ENCODE measurements at regions not wholly inside any gene's neighbourhood (a gene's known extent, or its start where the extent isn't known, plus 50 kb on each side); places are given as distances from the start of the nearest gene placed in this dataset.

- Histone ChIP-seq H3K27me3 (ENCODE audit: control insufficient read depth in 1 of 2, insufficient read depth in 2 of 2, low read length in 1 of 2) (no peaks in the 10 kb centered on the region), H3K4me3 (ENCODE audit: low read length in 2 of 2) (no peak overlapping the region), H3K36me3 (ENCODE audit: control insufficient read depth in 1 of 2, insufficient read depth in 2 of 2, low read length in 1 of 2) (no peaks in the 10 kb centered on the region), H3K4me1 (ENCODE audit: control insufficient read depth in 1 of 2, insufficient read depth in 2 of 2, low read length in 2 of 2) (no peaks in the 10 kb centered on the region), H3K27ac (ENCODE audit: low read depth in 1 of 2, low read length in 2 of 2) (no peak overlapping the region), H3K9me3 (ENCODE audit: control insufficient read depth, low read length) (no peaks in the 10 kb centered on the region)
- DNase-seq: no peak
- intact Hi-C loops (cut with DNase I): no loop called here
- WGBS, 2 donors: 95 to 96% methylated on average over 5 of the region's 5 CpGs
- no peak for ATAC-seq (ENCODE audit: low FRiP score)
These were observed 176.1 kb downstream of the DAD1 start for GRCh38 chr14:22412926-22413411.

- intact Hi-C loops (cut with DNase I): no loop called here
- no peaks in the 10 kb centered on the region for H3K27me3 ChIP-seq (ENCODE audit: control insufficient read depth in 1 of 2, insufficient read depth in 2 of 2, low read length in 1 of 2)
- no peaks in the 10 kb centered on the region for H3K36me3 ChIP-seq (ENCODE audit: control insufficient read depth in 1 of 2, insufficient read depth in 2 of 2, low read length in 1 of 2)
- no peaks in the 10 kb centered on the region for H3K4me1 ChIP-seq (ENCODE audit: control insufficient read depth in 1 of 2, insufficient read depth in 2 of 2, low read length in 2 of 2)
- H3K27ac ChIP-seq (ENCODE audit: low read depth in 1 of 2, low read length in 2 of 2): no peak overlapping the region
- 96 to 97% methylated on average over 5 of the region's 5 CpGs for WGBS, 2 donors
- H3K4me3 ChIP-seq (ENCODE audit: low read length in 2 of 2): no peak overlapping the region
- no peaks in the 10 kb centered on the region for H3K9me3 ChIP-seq (ENCODE audit: control insufficient read depth, low read length)
- ATAC-seq (ENCODE audit: low FRiP score) (no peak), DNase-seq (no peak)
These were observed 177.5 kb downstream of the DAD1 start for GRCh38 chr14:22411398-22412055.

GRCh38 chr14:22410497-22410896 is 178.5 kb downstream of the DAD1 start:
- no peaks in the 10 kb centered on the region for H3K9me3 ChIP-seq (ENCODE audit: control insufficient read depth, low read length)
- H3K4me1 ChIP-seq (ENCODE audit: control insufficient read depth in 1 of 2, insufficient read depth in 2 of 2, low read length in 2 of 2): no peaks in the 10 kb centered on the region
- intact Hi-C loops (cut with DNase I): no loop called here
- H3K27ac ChIP-seq (ENCODE audit: low read depth in 1 of 2, low read length in 2 of 2): no peak overlapping the region
- H3K4me3 ChIP-seq (ENCODE audit: low read length in 2 of 2): no peak overlapping the region
- H3K36me3 ChIP-seq (ENCODE audit: control insufficient read depth in 1 of 2, insufficient read depth in 2 of 2, low read length in 1 of 2): no peaks in the 10 kb centered on the region
- ATAC-seq (ENCODE audit: low FRiP score) (no peak), DNase-seq (no peak)
- no peaks in the 10 kb centered on the region for H3K27me3 ChIP-seq (ENCODE audit: control insufficient read depth in 1 of 2, insufficient read depth in 2 of 2, low read length in 1 of 2)

- no peak overlapping the region for H3K27ac ChIP-seq (ENCODE audit: low read depth in 1 of 2, low read length in 2 of 2)
- no peak for ATAC-seq (ENCODE audit: low FRiP score)
- no peaks in the 10 kb centered on the region for H3K36me3 ChIP-seq (ENCODE audit: control insufficient read depth in 1 of 2, insufficient read depth in 2 of 2, low read length in 1 of 2)
- whole genome bisulfite sequencing, 2 donors: 67 to 77% methylated on average over 3 of the region's 3 CpGs
- DNase-seq: no peak
- H3K9me3 ChIP-seq (ENCODE audit: control insufficient read depth, low read length): no peaks in the 10 kb centered on the region
- intact Hi-C loops (cut with DNase I): no loop called here
- peaks cover 0 to 2% of the 10 kb centered on the region in 2 donors for H3K27me3 ChIP-seq (ENCODE audit: control insufficient read depth in 1 of 2, insufficient read depth in 2 of 2, low read length in 1 of 2)
- H3K4me1 ChIP-seq (ENCODE audit: control insufficient read depth in 1 of 2, insufficient read depth in 2 of 2, low read length in 2 of 2): no peaks in the 10 kb centered on the region
- H3K4me3 ChIP-seq (ENCODE audit: low read length in 2 of 2): no peak overlapping the region
These were observed 180.0 kb downstream of the DAD1 start for GRCh38 chr14:22409006-22409405.

- Histone ChIP-seq H3K36me3 (ENCODE audit: control insufficient read depth in 1 of 2, insufficient read depth in 2 of 2, low read length in 1 of 2) (no peaks in the 10 kb centered on the region), H3K4me1 (ENCODE audit: control insufficient read depth in 1 of 2, insufficient read depth in 2 of 2, low read length in 2 of 2) (no peaks in the 10 kb centered on the region), H3K9me3 (ENCODE audit: control insufficient read depth, low read length) (no peaks in the 10 kb centered on the region), H3K27me3 (ENCODE audit: control insufficient read depth in 1 of 2, insufficient read depth in 2 of 2, low read length in 1 of 2) (peaks cover 0 to 2% of the 10 kb centered on the region in 2 donors), H3K27ac (ENCODE audit: low read depth in 1 of 2, low read length in 2 of 2) (no peak overlapping the region), H3K4me3 (ENCODE audit: low read length in 2 of 2) (no peak overlapping the region)
- WGBS, 2 donors: 97 to 98% methylated on average over 2 of the region's 2 CpGs
- intact Hi-C loops (cut with DNase I): no loop called here
- DNase-seq: no peak
- no peak for ATAC-seq (ENCODE audit: low FRiP score)
These were observed 180.5 kb downstream of the DAD1 start for GRCh38 chr14:22408547-22408946.

GRCh38 chr14:22407033-22407432 is 182.0 kb downstream of the DAD1 start:
- Histone ChIP-seq H3K36me3 (ENCODE audit: control insufficient read depth in 1 of 2, insufficient read depth in 2 of 2, low read length in 1 of 2) (no peaks in the 10 kb centered on the region), H3K27me3 (ENCODE audit: control insufficient read depth in 1 of 2, insufficient read depth in 2 of 2, low read length in 1 of 2) (peaks cover 0 to 2% of the 10 kb centered on the region in 2 donors), H3K9me3 (ENCODE audit: control insufficient read depth, low read length) (no peaks in the 10 kb centered on the region), H3K4me3 (ENCODE audit: low read length in 2 of 2) (no peak overlapping the region), H3K27ac (ENCODE audit: low read depth in 1 of 2, low read length in 2 of 2) (no peak overlapping the region), H3K4me1 (ENCODE audit: control insufficient read depth in 1 of 2, insufficient read depth in 2 of 2, low read length in 2 of 2) (no peaks in the 10 kb centered on the region)
- 83 to 85% methylated on average over 6 of the region's 6 CpGs for WGBS, 2 donors
- intact Hi-C loops (cut with DNase I): no loop called here
- no peak for ATAC-seq (ENCODE audit: low FRiP score)
- no peak for DNase-seq

GRCh38 chr14:22405201-22405600 is 183.8 kb downstream of the DAD1 start:
- 83 to 88% methylated on average over 1 of the region's 1 CpG for whole genome bisulfite sequencing, 2 donors
- ATAC-seq (ENCODE audit: low FRiP score): no peak
- Histone ChIP-seq H3K4me3 (ENCODE audit: low read length in 2 of 2) (no peak overlapping the region), H3K9me3 (ENCODE audit: control insufficient read depth, low read length) (no peaks in the 10 kb centered on the region), H3K27me3 (ENCODE audit: control insufficient read depth in 1 of 2, insufficient read depth in 2 of 2, low read length in 1 of 2) (peaks cover 0 to 2% of the 10 kb centered on the region in 2 donors), H3K27ac (ENCODE audit: low read depth in 1 of 2, low read length in 2 of 2) (no peak overlapping the region), H3K4me1 (ENCODE audit: control insufficient read depth in 1 of 2, insufficient read depth in 2 of 2, low read length in 2 of 2) (peaks cover 0 to 2% of the 10 kb centered on the region in 2 donors), H3K36me3 (ENCODE audit: control insufficient read depth in 1 of 2, insufficient read depth in 2 of 2, low read length in 1 of 2) (no peaks in the 10 kb centered on the region)
- intact Hi-C loops (cut with DNase I): no loop called here
- no peak for DNase-seq

GRCh38 chr14:22403296-22403695 is 185.7 kb downstream of the DAD1 start:
- 94% methylated on average over 4 of the region's 4 CpGs for WGBS, 2 donors

GRCh38 chr14:22400655-22401259 is 188.3 kb downstream of the DAD1 start:
- H3K4me3 ChIP-seq (ENCODE audit: low read length in 2 of 2): no peak overlapping the region
- no peaks in the 10 kb centered on the region for H3K9me3 ChIP-seq (ENCODE audit: control insufficient read depth, low read length)
- peaks cover 0 to 2% of the 10 kb centered on the region in 2 donors for H3K27me3 ChIP-seq (ENCODE audit: control insufficient read depth in 1 of 2, insufficient read depth in 2 of 2, low read length in 1 of 2)
- peaks cover 0 to 2% of the 10 kb centered on the region in 2 donors for H3K4me1 ChIP-seq (ENCODE audit: control insufficient read depth in 1 of 2, insufficient read depth in 2 of 2, low read length in 2 of 2)
- H3K27ac ChIP-seq (ENCODE audit: low read depth in 1 of 2, low read length in 2 of 2): peak overlapping the region in 1 of 2 donors; percentile 25
- no peak for ATAC-seq (ENCODE audit: low FRiP score)
- intact Hi-C loops (cut with DNase I): no loop called here
- no peak for DNase-seq
- H3K36me3 ChIP-seq (ENCODE audit: control insufficient read depth in 1 of 2, insufficient read depth in 2 of 2, low read length in 1 of 2): no peaks in the 10 kb centered on the region
- WGBS, 2 donors: 4 to 14% methylated on average over 3 of the region's 3 CpGs

More at GRCh38 chr14:22403296-22403695, 185.7 kb downstream of the DAD1 start:
- peaks cover 0 to 2% of the 10 kb centered on the region in 2 donors for H3K4me1 ChIP-seq (ENCODE audit: control insufficient read depth in 1 of 2, insufficient read depth in 2 of 2, low read length in 2 of 2)
- H3K4me3 ChIP-seq (ENCODE audit: low read length in 2 of 2): no peak overlapping the region
- peaks cover 0 to 2% of the 10 kb centered on the region in 2 donors for H3K27me3 ChIP-seq (ENCODE audit: control insufficient read depth in 1 of 2, insufficient read depth in 2 of 2, low read length in 1 of 2)
- H3K36me3 ChIP-seq (ENCODE audit: control insufficient read depth in 1 of 2, insufficient read depth in 2 of 2, low read length in 1 of 2): no peaks in the 10 kb centered on the region
- intact Hi-C loops (cut with DNase I): no loop called here
- DNase-seq (no peak), ATAC-seq (ENCODE audit: low FRiP score) (no peak)
- no peak overlapping the region for H3K27ac ChIP-seq (ENCODE audit: low read depth in 1 of 2, low read length in 2 of 2)
- H3K9me3 ChIP-seq (ENCODE audit: control insufficient read depth, low read length): no peaks in the 10 kb centered on the region

All from aorta (tissue), 5 donors.